Mucosa of rectum (tissue), 2 donors: ENCODE measurements at regions not wholly inside any gene's neighbourhood (a gene's known extent, or its start where the extent isn't known, plus 50 kb on each side); places are given as distances from the start of the nearest gene placed in this dataset.

ENCODE experiments used
- H3K27ac ChIP-seq, 2 donors: one replicate each; pipeline ENCODE4 v1.7.0; 2013; ENCODE audit warnings: inconsistent platforms in 2 of 2, low read depth in 2 of 2, low read length in 2 of 2
- H3K27me3 ChIP-seq, 2 donors: one replicate each; pipeline ENCODE4 v1.7.0; 2013; ENCODE audit warnings: low read length in 2 of 2; ENCODE audit not compliant: control insufficient read depth in 2 of 2, insufficient read depth in 2 of 2
- H3K36me3 ChIP-seq, 2 donors: one replicate each; pipeline ENCODE4 v1.7.0; 2013; ENCODE audit warnings: low read length in 2 of 2; ENCODE audit not compliant: control insufficient read depth in 2 of 2, insufficient read depth in 2 of 2
- H3K4me1 ChIP-seq, 2 donors: one replicate each; pipeline ENCODE4 v1.7.0; 2013; ENCODE audit warnings: low read length in 2 of 2, mild to moderate bottlenecking in 1 of 2; ENCODE audit not compliant: control insufficient read depth in 2 of 2, insufficient read depth in 2 of 2
- H3K4me3 ChIP-seq, 2 donors: one replicate each; pipeline ENCODE4 v1.7.0; 2013; ENCODE audit warnings: low read length in 2 of 2
- H3K9ac ChIP-seq, 2 donors: one replicate each; pipeline ENCODE4 v1.7.0; 2013; ENCODE audit warnings: low read length in 2 of 2, low read depth in 1 of 2, mild to moderate bottlenecking in 1 of 2
- H3K9me3 ChIP-seq, 2 donors: one replicate each; pipeline ENCODE4 v1.7.0; 2013; ENCODE audit warnings: low read length in 2 of 2; ENCODE audit not compliant: control insufficient read depth in 2 of 2
- donor health status: healthy.
- donor health status: Normal muscosa, but diverticular disease.

DNA sequence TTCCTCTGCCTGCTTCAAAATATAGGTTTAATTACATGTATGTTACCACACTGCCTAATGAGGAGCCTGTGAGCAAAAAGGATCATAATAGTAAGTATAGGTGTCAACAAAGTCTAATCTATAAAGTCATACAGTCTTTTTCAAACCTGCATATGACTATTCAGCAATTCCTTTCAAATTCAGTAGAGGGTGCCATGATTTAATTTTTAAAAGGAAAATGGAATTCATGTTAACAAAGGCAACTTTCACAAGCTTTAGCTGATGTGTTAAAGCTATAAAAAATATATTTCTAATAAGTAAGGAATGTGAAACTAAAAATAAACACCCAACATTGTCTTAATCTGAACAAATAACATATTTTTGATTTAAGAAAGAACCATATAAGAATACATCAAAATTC, 52.1 kb downstream of the MPP7 start:
- no peaks in the 10 kb centered on the region for H3K36me3 ChIP-seq
- H3K9ac ChIP-seq = no peak overlapping the region
- H3K4me1 ChIP-seq = no peaks in the 10 kb centered on the region
- H3K27ac ChIP-seq = no peak overlapping the region
- H3K27me3 ChIP-seq = no peaks in the 10 kb centered on the region
- H3K4me3 ChIP-seq = no peak overlapping the region
- no peaks in the 10 kb centered on the region for H3K9me3 ChIP-seq

DNA sequence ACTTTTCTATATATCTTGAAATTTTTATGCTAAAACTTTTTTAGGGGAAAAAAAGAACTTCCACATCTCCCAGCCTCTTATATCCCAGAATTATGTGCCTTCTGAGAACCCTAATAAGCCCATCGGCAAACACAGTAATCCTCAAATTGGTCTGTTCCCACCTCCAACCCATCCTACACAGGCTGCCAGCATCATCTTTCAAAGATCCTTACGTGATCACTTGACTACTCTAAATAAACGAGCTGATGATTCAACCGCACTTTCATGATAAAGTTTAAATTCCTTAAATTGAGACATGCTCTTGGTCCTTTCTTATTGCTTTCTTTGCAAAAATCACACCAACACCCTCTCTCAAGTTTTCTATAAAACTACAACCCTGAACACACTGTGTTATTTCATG, 52.5 kb downstream of the MPP7 start:
- Histone ChIP-seq H3K9ac (no peak overlapping the region), H3K27ac (no peak overlapping the region), H3K36me3 (no peaks in the 10 kb centered on the region), H3K27me3 (no peaks in the 10 kb centered on the region), H3K4me3 (no peak overlapping the region), H3K4me1 (no peaks in the 10 kb centered on the region), H3K9me3 (no peaks in the 10 kb centered on the region)

DNA sequence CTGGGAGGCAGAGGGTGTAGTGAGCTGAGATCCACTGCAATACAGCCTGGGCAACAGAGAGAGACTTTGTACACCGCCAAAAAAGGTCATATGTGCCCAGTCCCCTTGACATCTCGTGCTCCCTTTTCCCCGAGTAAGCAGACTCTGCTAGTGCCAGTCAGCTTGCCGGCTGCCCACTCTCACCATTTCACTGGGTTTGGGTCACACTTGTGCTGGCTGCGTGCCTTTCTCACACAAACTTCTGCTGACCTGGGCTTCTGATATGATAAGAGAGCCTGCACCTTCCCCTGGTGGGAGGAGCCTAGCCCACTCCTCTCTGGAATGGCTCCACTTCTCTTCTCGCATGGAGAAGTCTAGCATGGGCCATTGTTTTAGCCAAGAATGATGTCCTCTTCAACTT, 53.4 kb downstream of the MPP7 start:
- H3K36me3 ChIP-seq = no peaks in the 10 kb centered on the region
- H3K4me3 ChIP-seq = no peak overlapping the region
- H3K9ac ChIP-seq = no peak overlapping the region
- no peaks in the 10 kb centered on the region for H3K4me1 ChIP-seq
- H3K9me3 ChIP-seq = no peaks in the 10 kb centered on the region
- no peak overlapping the region for H3K27ac ChIP-seq
- H3K27me3 ChIP-seq = no peaks in the 10 kb centered on the region

DNA sequence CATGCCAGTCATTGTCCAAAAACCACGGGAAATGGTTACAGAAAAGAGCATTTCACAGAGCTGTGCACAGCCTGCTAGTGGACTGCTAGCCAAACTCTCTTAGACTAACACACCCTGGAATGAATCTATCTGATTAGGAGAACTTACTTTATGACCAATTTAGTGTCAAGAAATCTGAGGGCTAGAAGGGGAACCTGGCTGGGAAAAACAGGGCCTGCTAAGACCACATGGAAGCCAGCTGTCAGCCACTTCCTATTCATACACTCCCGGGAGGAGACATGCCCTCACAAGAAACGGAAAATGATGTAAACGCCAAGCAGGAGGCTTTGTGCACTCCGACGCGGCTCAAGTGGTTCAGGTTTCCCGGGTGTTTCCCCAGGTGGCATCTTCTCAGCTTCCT, 54.8 kb downstream of the MPP7 start:
- no peaks in the 10 kb centered on the region for H3K36me3 ChIP-seq
- no peak overlapping the region for H3K27ac ChIP-seq
- no peak overlapping the region for H3K9ac ChIP-seq
- no peaks in the 10 kb centered on the region for H3K27me3 ChIP-seq
- no peaks in the 10 kb centered on the region for H3K9me3 ChIP-seq
- H3K4me1 ChIP-seq = no peaks in the 10 kb centered on the region
- no peak overlapping the region for H3K4me3 ChIP-seq

DNA sequence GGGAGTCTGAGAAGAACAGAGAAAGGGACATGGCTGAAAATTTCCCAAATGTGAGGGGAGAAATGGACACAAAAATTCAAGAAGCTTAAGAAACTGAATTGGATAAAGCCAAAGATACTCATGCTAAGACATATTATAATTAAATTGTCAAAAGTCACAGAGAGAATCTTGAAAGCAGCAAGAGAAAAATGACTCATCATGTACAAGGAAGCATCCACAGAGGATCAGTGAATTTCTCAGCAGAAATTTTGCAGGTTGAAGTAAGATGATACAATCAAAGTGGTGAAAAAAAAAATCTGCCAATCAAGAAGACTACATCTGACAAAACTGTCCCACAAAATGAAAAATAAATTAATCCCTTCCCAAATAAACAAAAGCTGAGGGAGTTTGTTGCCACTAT, 56.8 kb downstream of the MPP7 start:
- no peaks in the 10 kb centered on the region for H3K9me3 ChIP-seq
- H3K36me3 ChIP-seq = no peaks in the 10 kb centered on the region
- no peak overlapping the region for H3K27ac ChIP-seq
- no peaks in the 10 kb centered on the region for H3K4me1 ChIP-seq
- H3K27me3 ChIP-seq = no peaks in the 10 kb centered on the region
- no peak overlapping the region for H3K4me3 ChIP-seq
- H3K9ac ChIP-seq = no peak overlapping the region

DNA sequence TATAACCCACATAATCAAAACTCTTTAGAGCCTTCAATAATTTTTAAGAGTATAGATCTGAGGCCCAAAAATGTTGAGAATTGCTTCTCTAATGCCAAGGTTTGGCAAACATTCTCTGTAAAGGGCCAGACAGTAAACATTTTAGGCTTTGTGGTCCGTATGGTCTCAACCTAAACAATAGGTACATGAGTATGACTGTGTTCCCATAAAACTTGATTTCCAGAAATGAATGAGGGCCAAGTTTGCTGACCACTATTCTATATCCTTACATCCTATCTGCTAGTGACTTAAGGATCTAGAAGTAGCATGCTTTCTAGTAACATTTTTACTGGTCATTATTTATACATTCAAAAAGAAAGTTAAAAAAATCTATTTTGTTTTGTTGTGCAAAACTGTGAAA, 58.9 kb downstream of the MPP7 start:
- H3K9ac ChIP-seq = no peak overlapping the region
- H3K4me1 ChIP-seq = no peaks in the 10 kb centered on the region
- H3K36me3 ChIP-seq = no peaks in the 10 kb centered on the region
- no peaks in the 10 kb centered on the region for H3K9me3 ChIP-seq
- H3K4me3 ChIP-seq = no peak overlapping the region
- H3K27ac ChIP-seq = no peak overlapping the region
- H3K27me3 ChIP-seq = no peaks in the 10 kb centered on the region

DNA sequence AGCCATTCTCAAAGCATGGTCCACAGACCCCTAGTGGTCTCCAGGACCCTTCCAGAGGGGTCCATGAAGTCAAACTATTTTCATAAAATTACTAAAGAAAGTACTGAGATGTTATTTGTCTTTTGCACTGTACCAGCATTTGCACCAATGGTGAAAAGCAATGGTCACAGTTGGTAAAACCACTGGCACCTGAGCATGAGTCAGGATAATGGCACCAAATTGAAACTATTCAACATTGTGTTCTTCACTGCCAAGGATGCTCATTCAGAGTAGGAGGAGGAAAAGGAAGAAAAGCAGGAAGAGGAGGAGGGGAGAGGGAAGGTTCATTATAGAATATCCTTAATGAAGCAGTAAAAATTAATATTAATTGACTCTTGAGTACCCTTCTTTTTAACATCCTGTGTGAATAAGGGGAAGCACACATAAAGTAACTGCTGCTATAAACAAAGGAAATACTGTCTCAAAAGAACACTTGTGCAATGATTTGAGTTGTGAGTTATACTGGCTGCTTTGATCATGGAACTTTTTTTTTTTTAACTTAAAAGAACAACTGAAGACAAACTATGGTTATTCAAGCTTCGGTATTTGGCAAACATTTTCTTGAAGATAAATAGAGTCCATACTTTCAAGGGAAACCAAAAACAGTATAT, 60.2 kb downstream of the MPP7 start:
- Histone ChIP-seq H3K4me3 (no peak overlapping the region), H3K9me3 (no peaks in the 10 kb centered on the region), H3K4me1 (no peaks in the 10 kb centered on the region), H3K27me3 (no peaks in the 10 kb centered on the region), H3K9ac (no peak overlapping the region), H3K36me3 (no peaks in the 10 kb centered on the region), H3K27ac (no peak overlapping the region)

DNA sequence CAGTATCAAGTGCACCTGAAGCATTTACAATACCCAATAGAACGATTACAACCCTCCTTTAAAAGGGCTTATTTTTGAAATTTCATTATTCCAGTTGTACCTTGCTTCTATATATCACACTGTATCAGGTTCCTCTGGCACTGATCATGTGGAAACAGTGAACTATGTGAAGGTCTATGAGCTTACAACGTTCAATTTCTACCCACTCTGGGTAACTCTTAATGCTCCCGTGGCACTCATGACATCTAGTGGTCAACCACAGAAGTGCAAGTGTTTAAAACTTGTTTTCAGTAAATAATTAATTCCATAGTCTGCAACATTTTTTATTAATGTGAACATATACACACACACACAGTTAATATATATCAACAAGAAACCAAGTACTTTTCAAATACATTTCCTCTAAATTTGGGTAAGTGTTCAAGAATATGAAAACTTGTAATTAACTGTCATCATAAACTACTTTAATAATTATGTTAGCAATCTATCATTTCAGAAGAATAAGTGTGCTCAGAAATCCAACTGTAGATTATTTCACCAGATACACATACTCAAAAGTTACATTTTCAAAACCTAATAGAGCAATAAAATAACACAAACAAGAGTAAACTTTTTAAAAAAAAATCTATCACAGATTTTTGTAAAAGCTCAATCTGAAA, 61.0 kb downstream of the MPP7 start:
- no peak overlapping the region for H3K27ac ChIP-seq
- no peak overlapping the region for H3K4me3 ChIP-seq
- H3K9ac ChIP-seq = no peak overlapping the region
- no peaks in the 10 kb centered on the region for H3K27me3 ChIP-seq
- H3K4me1 ChIP-seq = no peaks in the 10 kb centered on the region
- H3K9me3 ChIP-seq = no peaks in the 10 kb centered on the region
- no peaks in the 10 kb centered on the region for H3K36me3 ChIP-seq

DNA sequence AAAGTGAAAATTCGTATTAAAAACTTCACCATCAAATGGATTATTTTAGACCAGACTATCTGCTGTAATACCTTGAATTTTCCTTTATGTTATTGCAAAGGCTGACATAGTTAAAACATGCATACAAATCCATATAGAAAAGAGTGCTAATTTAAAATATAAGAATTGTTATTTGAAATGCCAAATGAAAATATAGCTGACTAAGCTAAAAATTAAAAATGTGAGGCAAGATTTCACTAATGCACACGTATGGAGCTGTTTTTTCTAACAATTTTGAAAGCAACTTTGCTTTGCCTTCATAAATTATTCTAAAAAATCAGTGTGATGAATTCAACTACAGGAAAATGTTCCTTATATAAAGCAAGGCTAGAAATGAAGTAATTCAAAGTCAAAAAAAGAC, 62.5 kb downstream of the MPP7 start:
- H3K36me3 ChIP-seq = no peaks in the 10 kb centered on the region
- H3K27ac ChIP-seq = no peak overlapping the region
- H3K4me3 ChIP-seq = no peak overlapping the region
- H3K27me3 ChIP-seq = no peaks in the 10 kb centered on the region
- no peaks in the 10 kb centered on the region for H3K9me3 ChIP-seq
- no peaks in the 10 kb centered on the region for H3K4me1 ChIP-seq
- no peak overlapping the region for H3K9ac ChIP-seq

DNA sequence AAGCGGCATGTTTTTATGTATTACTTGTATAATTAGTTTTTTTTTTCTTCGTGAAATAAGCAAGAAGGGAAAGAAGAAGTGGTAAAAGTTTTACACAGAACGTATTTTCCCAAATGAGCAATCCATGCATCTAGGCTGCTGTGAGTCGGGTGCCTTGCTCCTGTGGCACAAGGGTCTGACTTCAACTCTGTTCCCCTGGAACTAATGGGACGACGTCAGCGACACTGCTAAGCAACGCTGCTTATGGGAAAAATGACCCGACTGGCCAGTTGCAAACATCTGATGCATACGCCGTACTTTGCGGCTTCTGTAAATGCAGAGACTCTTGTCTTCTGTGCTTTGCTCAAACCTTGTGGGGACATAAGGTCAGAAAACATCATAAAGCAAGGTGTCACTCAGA, 66.3 kb downstream of the MPP7 start:
- Histone ChIP-seq H3K9me3 (no peaks in the 10 kb centered on the region), H3K4me1 (no peaks in the 10 kb centered on the region), H3K27ac (no peak overlapping the region), H3K4me3 (no peak overlapping the region), H3K27me3 (no peaks in the 10 kb centered on the region), H3K36me3 (no peaks in the 10 kb centered on the region), H3K9ac (no peak overlapping the region)
